Raji (cell line): ENCODE measurements at regions not wholly inside any gene's neighbourhood (a gene's known extent, or its start where the extent isn't known, plus 50 kb on each side); places are given as distances from the start of the nearest gene placed in this dataset.

Experiments used
- POLR2A ChIP-seq: IDR thresholded peaks from 2 replicates; pipeline ENCODE4 v1.6.1; 2011; ENCODE audit warnings: low read depth, low read length, control low read depth; ENCODE audit not compliant: insufficient read depth

- no peak for TF ChIP-seq POLR2A
These were observed 512.6 kb upstream of the CBLB start for GRCh38 chr3:106381286-106381938.

DNA sequence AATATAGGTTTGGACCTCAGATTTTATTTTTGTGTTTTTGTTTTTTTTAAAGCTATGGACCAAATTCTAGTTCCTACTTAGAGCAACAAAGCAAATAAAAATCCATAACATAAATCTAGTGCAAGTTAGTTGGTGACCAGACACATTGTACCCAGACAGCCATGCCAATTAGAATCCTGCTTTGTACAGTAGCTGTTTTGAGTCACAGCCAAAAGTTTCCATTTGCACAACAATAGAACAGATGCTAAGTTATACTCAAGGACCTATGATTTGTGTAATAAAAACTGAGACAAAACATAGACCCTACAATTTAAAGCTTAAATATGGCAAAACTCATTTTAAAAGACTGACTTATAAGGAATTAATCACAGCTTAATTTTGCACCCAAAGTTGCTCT is 513.1 kb upstream of the CBLB start:
- TF ChIP-seq POLR2A: no peak

DNA sequence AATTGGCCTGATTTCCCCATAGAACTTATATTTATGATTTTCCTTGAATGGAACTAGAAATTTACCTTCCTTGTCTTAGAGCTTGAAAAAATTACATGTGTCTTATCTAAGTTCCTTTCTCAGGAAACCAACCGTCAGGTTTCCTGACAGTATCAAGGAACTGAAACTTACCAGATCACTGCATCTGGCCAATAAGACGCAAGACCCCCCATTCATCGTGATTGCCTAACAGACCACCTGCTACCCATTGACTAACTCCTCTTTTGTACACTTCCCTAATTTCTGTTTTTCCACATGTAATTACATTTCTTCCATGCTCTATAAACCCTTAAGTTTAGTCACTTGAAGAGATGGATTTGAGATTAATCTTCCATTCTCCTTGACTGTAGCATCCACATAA is 517.2 kb upstream of the CBLB start:
- no peak for TF ChIP-seq POLR2A

DNA sequence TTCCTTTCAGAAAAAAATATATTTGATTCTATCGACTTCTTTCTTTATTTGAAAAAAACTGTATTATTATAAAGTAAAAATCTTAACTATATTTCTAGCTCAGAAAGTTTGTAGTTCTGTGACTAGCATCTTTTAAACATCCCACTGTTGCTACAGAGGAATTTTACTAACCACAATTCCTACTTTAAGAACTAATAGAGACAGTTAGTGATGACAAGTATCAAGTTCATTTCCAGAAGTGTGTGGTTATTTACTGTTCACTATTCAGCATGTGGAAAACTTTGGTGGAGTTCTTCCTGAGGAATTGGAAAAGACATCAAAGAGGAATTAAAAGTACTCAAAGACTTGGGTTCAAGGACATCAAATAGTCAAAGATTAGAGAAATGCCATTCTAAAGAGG is 524.1 kb upstream of the CBLB start:
- no peak for TF ChIP-seq POLR2A

GRCh38 chr3:106397006-106397405 is 528.2 kb upstream of the CBLB start:
- no peak for TF ChIP-seq POLR2A

- TF ChIP-seq POLR2A: no peak
These were observed 530.2 kb upstream of the CBLB start for GRCh38 chr3:106398891-106399600.

DNA sequence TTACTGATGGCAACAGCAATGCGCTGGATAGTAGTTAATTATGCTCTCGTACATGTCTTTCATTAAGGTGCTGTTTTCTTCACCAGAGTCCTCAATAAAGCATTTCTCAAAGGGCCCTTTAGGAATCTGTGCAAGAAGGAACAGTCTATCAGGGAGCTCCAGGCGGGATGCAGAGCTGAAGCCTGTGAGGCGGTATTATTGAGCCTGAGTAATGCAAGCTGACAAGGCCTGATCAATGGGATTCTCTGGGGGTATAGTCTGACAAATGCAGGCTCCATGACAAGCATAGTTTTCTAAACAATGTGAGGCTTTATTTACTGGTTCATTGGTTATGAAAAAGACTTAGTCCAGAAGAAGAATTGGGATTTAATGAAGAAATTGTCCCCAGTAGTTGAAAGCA is 530.9 kb upstream of the CBLB start:
- no peak for TF ChIP-seq POLR2A

DNA sequence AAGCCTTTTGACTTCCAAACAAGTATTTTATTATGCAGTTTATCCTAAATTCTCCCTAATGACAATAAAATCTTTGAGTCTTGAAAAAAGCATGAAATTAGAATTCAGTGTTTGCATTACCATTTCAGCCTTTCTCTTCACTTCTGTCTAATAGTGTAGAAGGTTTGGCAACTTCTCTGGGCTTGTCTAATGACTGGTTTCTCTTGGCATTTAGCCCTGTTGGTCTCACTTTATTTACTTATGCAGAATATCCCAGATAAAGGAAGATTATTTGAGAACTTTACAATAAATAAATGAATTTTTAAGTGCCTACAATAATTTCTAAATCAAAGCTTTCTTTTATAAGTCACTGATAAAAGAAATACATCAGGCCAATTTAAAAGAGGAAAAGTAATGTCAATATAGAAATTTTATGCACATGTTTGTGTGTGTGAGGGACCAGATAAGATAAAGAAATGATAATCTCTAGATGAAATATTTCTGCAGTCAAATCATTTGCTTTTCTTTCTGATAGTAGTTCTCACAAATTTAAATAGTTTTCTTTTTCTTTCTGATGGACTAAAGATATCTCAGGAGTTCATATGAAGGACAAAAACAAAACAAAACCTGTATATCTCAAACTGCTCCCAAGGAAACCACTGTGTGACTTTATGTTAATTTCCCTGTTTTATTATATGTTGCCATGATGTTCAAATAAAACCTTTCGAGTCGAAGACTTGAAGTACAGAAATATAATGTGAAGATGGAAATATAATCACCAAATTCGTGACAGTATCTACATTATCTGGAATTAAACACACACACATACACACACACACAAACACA is 533.1 kb upstream of the CBLB start:
- TF ChIP-seq POLR2A: no peak

- no peak for TF ChIP-seq POLR2A
These were observed 534.7 kb upstream of the CBLB start for GRCh38 chr3:106403371-106404145.

GRCh38 chr3:106413683-106414082 is 544.9 kb upstream of the CBLB start:
- TF ChIP-seq POLR2A: no peak

GRCh38 chr3:106420628-106421027 is 551.8 kb upstream of the CBLB start:
- TF ChIP-seq POLR2A: no peak

- TF ChIP-seq POLR2A: no peak
These were observed 552.6 kb upstream of the CBLB start for GRCh38 chr3:106421426-106421825.

DNA sequence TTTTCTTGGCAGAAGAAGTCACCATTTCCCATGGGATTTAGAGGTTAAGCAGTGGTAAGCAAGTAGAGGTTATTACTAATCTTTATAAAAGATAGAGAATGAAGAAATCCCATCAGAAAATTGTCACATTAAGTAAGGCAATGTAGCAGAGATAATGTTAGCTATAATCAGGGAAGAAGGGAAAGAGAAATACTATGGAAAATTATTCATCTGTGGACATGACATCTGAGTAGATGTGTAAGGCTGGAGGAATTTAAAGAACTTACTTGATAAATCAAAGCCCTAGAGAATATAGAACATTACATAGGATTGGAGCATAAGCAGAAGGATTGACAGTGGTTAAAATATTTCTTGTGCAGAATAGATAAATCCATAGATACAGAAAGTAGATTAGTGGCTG is 553.1 kb upstream of the CBLB start:
- TF ChIP-seq POLR2A: no peak

DNA sequence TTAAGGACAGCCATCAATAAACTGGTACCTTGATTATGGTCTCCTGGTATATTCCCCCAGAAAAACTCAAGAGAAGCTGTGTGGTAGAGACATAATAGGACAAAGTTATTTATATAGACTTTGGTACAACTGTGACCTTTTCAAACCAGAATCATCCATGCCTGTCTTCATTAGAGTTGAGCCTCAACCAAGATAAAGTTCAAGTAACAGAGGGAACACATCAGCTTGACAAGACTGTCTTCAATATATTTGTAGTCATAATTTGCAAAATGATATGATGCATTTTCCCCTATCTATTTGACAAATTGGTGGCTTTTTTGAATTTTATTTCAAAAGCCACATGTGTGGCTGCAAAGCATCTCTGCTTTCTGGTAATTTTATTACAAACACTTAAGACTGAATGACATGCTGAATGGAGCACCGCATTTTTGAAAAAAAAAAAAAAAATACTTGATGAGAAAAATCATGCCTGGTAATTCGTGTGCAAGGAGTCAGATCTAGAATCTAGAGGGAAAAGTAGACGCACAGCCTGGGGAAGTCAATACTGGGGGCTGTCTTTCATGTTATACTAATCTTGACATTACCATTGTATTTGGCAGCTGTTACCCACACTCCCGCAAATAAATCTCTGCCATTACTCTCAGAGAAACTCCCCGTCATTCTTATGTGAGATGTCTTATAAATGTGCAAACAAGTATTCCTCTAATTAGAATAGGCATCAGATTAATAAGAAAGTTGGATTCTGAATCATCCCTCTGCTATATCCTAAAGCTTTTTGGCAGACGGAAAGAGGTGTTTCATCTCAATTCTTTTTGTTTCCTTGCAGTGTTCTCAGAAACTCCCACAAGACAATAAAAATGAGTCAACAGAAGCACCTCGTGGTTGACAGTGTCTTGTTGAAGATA is 554.8 kb upstream of the CBLB start:
- no peak for TF ChIP-seq POLR2A
